ACC112 (cell line): ENCODE measurements at regions not wholly inside any gene's neighbourhood (a gene's known extent, or its start where the extent isn't known, plus 50 kb on each side); places are given as distances from the start of the nearest gene placed in this dataset.
"Not testable (repeated sequence)": the region's sequence is repeated elsewhere in the genome, so short reads cannot be mapped to it uniquely, and the experiment has no call there.

Source experiments
- H2AFZ ChIP-seq: fragments of 200-600 bp; sonication (generic); one replicate; pipeline ENCODE4 v1.6.0; 2017; ENCODE audit warnings: antibody characterized with exemption, low read length; ENCODE audit not compliant: unreplicated experiment
- H3K27ac ChIP-seq: fragments of 200-600 bp; sonication (generic); 2 replicates; pipeline ENCODE4 v1.5.1; 2014; ENCODE audit warnings: low read depth, mild to moderate bottlenecking, antibody characterized with exemption, low read length, moderate library complexity
- H3K27me3 ChIP-seq: fragments of 200-600 bp; sonication (generic); 2 replicates; pipeline ENCODE4 v1.6.1; 2014; ENCODE audit warnings: mild to moderate bottlenecking, antibody characterized with exemption, low read length, moderate library complexity, mixed read lengths; ENCODE audit not compliant: insufficient read depth
- H3K36me3 ChIP-seq: fragments of 200-600 bp; sonication (generic); 2 replicates; pipeline ENCODE4 v1.6.1; 2016; ENCODE audit warnings: mild to moderate bottlenecking, antibody characterized with exemption, low read length, moderate library complexity, mixed read lengths; ENCODE audit not compliant: insufficient read depth
- H3K4me1 ChIP-seq: fragments of 200-600 bp; sonication (generic); one replicate; pipeline ENCODE4 v1.6.1; 2016; ENCODE audit warnings: low read length, mixed read lengths; ENCODE audit not compliant: insufficient read depth, unreplicated experiment, control insufficient read depth
- H3K4me3 ChIP-seq: fragments of 200-600 bp; sonication (generic); 2 replicates; pipeline ENCODE4 v1.5.1; 2014; ENCODE audit warnings: mild to moderate bottlenecking, low read depth, low read length
- H3K79me2 ChIP-seq: fragments of 200-600 bp; sonication (generic); one replicate; pipeline ENCODE4 v1.6.0; 2016; ENCODE audit warnings: low read length; ENCODE audit not compliant: control insufficient read depth, unreplicated experiment, insufficient read depth

GRCh38 chr10:36794981-36795380 is 330.4 kb upstream of the ANKRD30A start:
- no peak overlapping the region for H2AFZ ChIP-seq
- no peak overlapping the region for H3K27ac ChIP-seq
- no peaks in the 10 kb centered on the region for H3K4me1 ChIP-seq
- H3K79me2 ChIP-seq: no peaks in the 10 kb centered on the region
- no peak overlapping the region for H3K4me3 ChIP-seq
- H3K27me3 ChIP-seq: peaks cover 4% of the 10 kb centered on the region; the same call in 1 of the 2 replicates
- no peaks in the 10 kb centered on the region for H3K36me3 ChIP-seq

- no peaks in the 10 kb centered on the region for H3K79me2 ChIP-seq
- no peak overlapping the region for H3K4me3 ChIP-seq
- no peaks in the 10 kb centered on the region for H3K36me3 ChIP-seq
- H2AFZ ChIP-seq: no peak overlapping the region
- no peaks in the 10 kb centered on the region for H3K27me3 ChIP-seq
- H3K27ac ChIP-seq: no peak overlapping the region
- no peaks in the 10 kb centered on the region for H3K4me1 ChIP-seq
Measured at GRCh38 chr10:36789974-36790373, 335.4 kb upstream of the ANKRD30A start.

GRCh38 chr10:36788152-36788551 is 337.2 kb upstream of the ANKRD30A start:
- no peak overlapping the region for H3K4me3 ChIP-seq
- no peak overlapping the region for H2AFZ ChIP-seq
- H3K4me1 ChIP-seq: no peaks in the 10 kb centered on the region
- no peaks in the 10 kb centered on the region for H3K27me3 ChIP-seq
- no peaks in the 10 kb centered on the region for H3K36me3 ChIP-seq
- no peaks in the 10 kb centered on the region for H3K79me2 ChIP-seq
- no peak overlapping the region for H3K27ac ChIP-seq

GRCh38 chr10:36783400-36783799 is 342.0 kb upstream of the ANKRD30A start:
- H3K79me2 ChIP-seq: no peaks in the 10 kb centered on the region

GRCh38 chr10:36781570-36781969 is 343.8 kb upstream of the ANKRD30A start:
- H3K4me1 ChIP-seq: no peaks in the 10 kb centered on the region
- no peak overlapping the region for H2AFZ ChIP-seq
- H3K79me2 ChIP-seq: no peaks in the 10 kb centered on the region
- H3K36me3 ChIP-seq: no peaks in the 10 kb centered on the region
- no peak overlapping the region for H3K4me3 ChIP-seq
- H3K27ac ChIP-seq: no peak overlapping the region
- no peaks in the 10 kb centered on the region for H3K27me3 ChIP-seq

More at GRCh38 chr10:36783400-36783799, 342.0 kb upstream of the ANKRD30A start:
- no peak overlapping the region for H3K27ac ChIP-seq
- H3K36me3 ChIP-seq: no peaks in the 10 kb centered on the region
- no peaks in the 10 kb centered on the region for H3K4me1 ChIP-seq
- no peaks in the 10 kb centered on the region for H3K27me3 ChIP-seq
- no peak overlapping the region for H3K4me3 ChIP-seq
- H2AFZ ChIP-seq: no peak overlapping the region

GRCh38 chr10:36780158-36780557 is 345.2 kb upstream of the ANKRD30A start:
- Histone ChIP-seq H3K4me1 (no peaks in the 10 kb centered on the region), H3K4me3 (no peak overlapping the region), H3K36me3 (no peaks in the 10 kb centered on the region), H3K27ac (no peak overlapping the region), H2AFZ (no peak overlapping the region), H3K27me3 (no peaks in the 10 kb centered on the region), H3K79me2 (no peaks in the 10 kb centered on the region)

- Histone ChIP-seq H3K27ac (no peak overlapping the region), H3K4me3 (no peak overlapping the region), H2AFZ (no peak overlapping the region), H3K4me1 (no peaks in the 10 kb centered on the region), H3K36me3 (no peaks in the 10 kb centered on the region), H3K27me3 (no peaks in the 10 kb centered on the region), H3K79me2 (no peaks in the 10 kb centered on the region)
Measured at GRCh38 chr10:36779238-36779846, 346.1 kb upstream of the ANKRD30A start.

- no peaks in the 10 kb centered on the region for H3K4me1 ChIP-seq
- no peaks in the 10 kb centered on the region for H3K36me3 ChIP-seq
Measured at GRCh38 chr10:36778651-36779050, 346.7 kb upstream of the ANKRD30A start.

GRCh38 chr10:36773652-36774051 is 351.7 kb upstream of the ANKRD30A start:
- Histone ChIP-seq H3K27me3 (no peaks in the 10 kb centered on the region), H3K4me1 (no peaks in the 10 kb centered on the region), H3K4me3 (no peak overlapping the region), H3K27ac (no peak overlapping the region), H3K36me3 (no peaks in the 10 kb centered on the region), H3K79me2 (no peaks in the 10 kb centered on the region), H2AFZ (no peak overlapping the region)

More at GRCh38 chr10:36778651-36779050, 346.7 kb upstream of the ANKRD30A start:
- no peak overlapping the region for H2AFZ ChIP-seq
- H3K79me2 ChIP-seq: no peaks in the 10 kb centered on the region
- no peak overlapping the region for H3K4me3 ChIP-seq
- no peak overlapping the region for H3K27ac ChIP-seq
- H3K27me3 ChIP-seq: no peaks in the 10 kb centered on the region

- H3K36me3 ChIP-seq: no peaks in the 10 kb centered on the region
- no peak overlapping the region for H3K4me3 ChIP-seq
- no peak overlapping the region for H2AFZ ChIP-seq
- H3K27me3 ChIP-seq: no peaks in the 10 kb centered on the region
- no peaks in the 10 kb centered on the region for H3K79me2 ChIP-seq
- H3K4me1 ChIP-seq: no peaks in the 10 kb centered on the region
- no peak overlapping the region for H3K27ac ChIP-seq
Measured at GRCh38 chr10:36771725-36772124, 353.7 kb upstream of the ANKRD30A start.

GRCh38 chr10:36769741-36770140 is 355.7 kb upstream of the ANKRD30A start:
- H2AFZ ChIP-seq, H3K36me3 ChIP-seq, H3K4me1 ChIP-seq, H3K27ac ChIP-seq, H3K4me3 ChIP-seq, H3K27me3 ChIP-seq, H3K79me2 ChIP-seq: not testable (repeated sequence)
